Mesenchymal stem cell (in vitro differentiated cells and primary cell): ENCODE measurements at regions not wholly inside any gene's neighbourhood (a gene's known extent, or its start where the extent isn't known, plus 50 kb on each side); places are given as distances from the start of the nearest gene placed in this dataset.

Experiments
- DNase-seq: peaks from one replicate; pipeline ENCODE4 v3.0.0-alpha.2; 2013
- H2AFZ ChIP-seq: one replicate; pipeline ENCODE4 v1.6.1; 2013; ENCODE audit warnings: low read depth, mild to moderate bottlenecking, control low read depth, inconsistent platforms, low read length, moderate library complexity
- H2AK5ac ChIP-seq: 2 replicates; pipeline ENCODE4 v1.6.1; 2013; ENCODE audit warnings: low read length, moderate library complexity, mild to moderate bottlenecking, inconsistent platforms; ENCODE audit not compliant: severe bottlenecking
- H2BK120ac ChIP-seq: one replicate; pipeline ENCODE4 v1.6.1; 2013; ENCODE audit warnings: low read depth, mild to moderate bottlenecking, inconsistent platforms, low read length, moderate library complexity
- H2BK12ac ChIP-seq, 2 experiments: one replicate each; pipeline ENCODE4 v1.6.1; 2013; ENCODE audit warnings: inconsistent platforms in 2 of 2, low read length in 2 of 2, mild to moderate bottlenecking in 2 of 2, moderate library complexity in 2 of 2, control low read depth in 1 of 2
- H2BK15ac ChIP-seq: one replicate; pipeline ENCODE4 v1.6.1; 2013; ENCODE audit warnings: mild to moderate bottlenecking, low read depth, inconsistent platforms; ENCODE audit not compliant: poor library complexity, severe bottlenecking
- H2BK5ac ChIP-seq: 2 replicates; pipeline ENCODE4 v1.6.1; 2013; ENCODE audit warnings: low read depth, mild to moderate bottlenecking, low read length, control low read depth, inconsistent platforms; ENCODE audit not compliant: poor library complexity, severe bottlenecking
- H3K14ac ChIP-seq, 2 experiments: one replicate each; pipeline ENCODE4 v1.6.1; 2013; ENCODE audit warnings: inconsistent platforms in 2 of 2, low read length in 2 of 2, control low read depth in 1 of 2, mild to moderate bottlenecking in 1 of 2, moderate library complexity in 1 of 2
- H3K18ac ChIP-seq, 2 experiments: one replicate each; pipeline ENCODE4 v1.6.1; 2013; ENCODE audit warnings: inconsistent platforms in 2 of 2, low read length in 2 of 2, control low read depth in 1 of 2, low read depth in 1 of 2, mild to moderate bottlenecking in 1 of 2
- H3K23ac ChIP-seq, 2 experiments: one replicate each; pipeline ENCODE4 v1.6.1; 2013; ENCODE audit warnings: inconsistent platforms in 2 of 2, low read length in 2 of 2, mild to moderate bottlenecking in 2 of 2, moderate library complexity in 2 of 2, control low read depth in 1 of 2
- H3K27ac ChIP-seq: 2 replicates; pipeline ENCODE4 v1.5.1; 2013; ENCODE audit warnings: mild to moderate bottlenecking, moderate library complexity, low read length, control low read depth, inconsistent platforms; ENCODE audit not compliant: poor library complexity, severe bottlenecking
- H3K27me3 ChIP-seq, 2 experiments: 2 replicates each; pipeline versions ENCODE4 v1.6.1 to v1.7.0; 2013; ENCODE audit warnings: low read length in 2 of 2, mild to moderate bottlenecking in 2 of 2, moderate library complexity in 2 of 2, control low read depth in 1 of 2, inconsistent platforms in 1 of 2; ENCODE audit not compliant: control insufficient read depth in 1 of 2, insufficient read depth in 1 of 2
- H3K36me3 ChIP-seq, 2 experiments: 2 replicates each; pipeline versions ENCODE4 v1.6.1 to v1.7.0; 2013; ENCODE audit warnings: low read length in 2 of 2, control low read depth in 1 of 2, inconsistent platforms in 1 of 2, low read depth in 1 of 2, mild to moderate bottlenecking in 1 of 2; ENCODE audit not compliant: insufficient read depth in 2 of 2, control insufficient read depth in 1 of 2
- H3K4ac ChIP-seq, 2 experiments: one replicate each; pipeline ENCODE4 v1.6.1; 2013; ENCODE audit warnings: inconsistent platforms in 2 of 2, low read length in 2 of 2, mild to moderate bottlenecking in 2 of 2, moderate library complexity in 2 of 2, control low read depth in 1 of 2, low read depth in 1 of 2
- H3K4me1 ChIP-seq: 2 replicates; pipeline ENCODE4 v1.6.1; 2013; ENCODE audit warnings: low read depth, low read length, control low read depth; ENCODE audit not compliant: control insufficient read depth, insufficient read depth
- H3K4me2 ChIP-seq: 2 replicates; pipeline ENCODE4 v1.6.1; 2013; ENCODE audit warnings: low read length, mild to moderate bottlenecking, inconsistent platforms; ENCODE audit not compliant: poor library complexity, severe bottlenecking
- H3K4me3 ChIP-seq, 2 experiments: 2 replicates each; pipeline versions ENCODE4 v1.5.1 to v1.7.0; 2013; ENCODE audit warnings: low read length in 2 of 2, mild to moderate bottlenecking in 2 of 2, control low read depth in 1 of 2, low read depth in 1 of 2; ENCODE audit not compliant: insufficient read depth in 1 of 2
- H3K79me1 ChIP-seq: replicated peaks from 2 replicates; pipeline ENCODE4 v1.6.1; 2013; ENCODE audit warnings: mild to moderate bottlenecking, control low read depth, low read length, inconsistent platforms; ENCODE audit not compliant: poor library complexity, severe bottlenecking
- H3K9ac ChIP-seq: 2 replicates; pipeline ENCODE4 v1.7.0; 2013; ENCODE audit warnings: mild to moderate bottlenecking, low read length, moderate library complexity
- H3K9me3 ChIP-seq: 2 replicates; pipeline ENCODE4 v1.7.0; 2013; ENCODE audit warnings: mild to moderate bottlenecking, low read length; ENCODE audit not compliant: control insufficient read depth
- H4K8ac ChIP-seq: one replicate; pipeline ENCODE4 v1.6.1; 2013; ENCODE audit warnings: inconsistent platforms, mild to moderate bottlenecking, low read length, moderate library complexity
- H4K91ac ChIP-seq: one replicate; pipeline ENCODE4 v1.6.1; 2013; ENCODE audit warnings: mild to moderate bottlenecking, low read length, inconsistent platforms
- WGBS: methylation state at CpG from one replicate; pipeline ENCODE4 v1.1.7; 2013; ENCODE audit warnings: mixed read lengths; 5-methylcytosine and 5-hydroxymethylcytosine counted together

- Histone ChIP-seq H3K14ac (no peak overlapping the region), H3K79me1 (no peaks in the 10 kb centered on the region), H3K18ac (no peak overlapping the region), H3K4me1 (peaks cover 1% of the 10 kb centered on the region), H3K9me3 (no peaks in the 10 kb centered on the region), H3K4me3 (no peak overlapping the region), H2AK5ac (no peak overlapping the region), H4K91ac (peak overlapping the region; percentile 31), H3K4ac (no peak overlapping the region), H3K23ac (no peak overlapping the region), H2BK12ac (no peak overlapping the region), H3K9ac (no peak overlapping the region), H3K27ac (no peak overlapping the region), H2BK5ac (no peak overlapping the region), H4K8ac (no peak overlapping the region), H2AFZ (no peak overlapping the region), H2BK15ac (no peak overlapping the region), H3K36me3 (no peaks in the 10 kb centered on the region), H3K27me3 (peaks cover 0 to 5% of the 10 kb centered on the region in 2 experiments), H3K4me2 (no peak overlapping the region), H2BK120ac (no peak overlapping the region)
- no peak for DNase-seq
- WGBS: 87% methylated on average over 13 of the region's 13 CpGs
Observed at GRCh38 chr18:75679331-75679730, 251.8 kb upstream of the SMIM21 start.

- Histone ChIP-seq H3K79me1 (no peaks in the 10 kb centered on the region), H2BK15ac (no peak overlapping the region), H3K36me3 (no peaks in the 10 kb centered on the region), H2BK120ac (no peak overlapping the region), H2BK12ac (no peak overlapping the region), H3K27me3 (peaks cover 0 to 5% of the 10 kb centered on the region in 2 experiments), H3K9me3 (no peaks in the 10 kb centered on the region), H4K91ac (no peak overlapping the region), H2AFZ (no peak overlapping the region), H3K27ac (no peak overlapping the region), H3K9ac (no peak overlapping the region), H2BK5ac (no peak overlapping the region), H2AK5ac (no peak overlapping the region), H3K4me2 (no peak overlapping the region), H4K8ac (no peak overlapping the region), H3K4me1 (peaks cover 1% of the 10 kb centered on the region), H3K4ac (no peak overlapping the region), H3K4me3 (no peak overlapping the region), H3K18ac (no peak overlapping the region), H3K23ac (no peak overlapping the region), H3K14ac (no peak overlapping the region)
- no peak for DNase-seq
- WGBS: 72% methylated on average over 6 of the region's 7 CpGs
Observed at GRCh38 chr18:75678627-75679026, 251.1 kb upstream of the SMIM21 start.

GRCh38 chr18:75677696-75678455 lies 250.4 kb upstream of the SMIM21 start:
- Histone ChIP-seq H2BK5ac (no peak overlapping the region), H4K91ac (no peak overlapping the region), H2BK12ac (no peak overlapping the region), H2AFZ (no peak overlapping the region), H3K23ac (no peak overlapping the region), H3K9ac (no peak overlapping the region), H3K27me3 (peaks cover 0 to 5% of the 10 kb centered on the region in 2 experiments), H2BK120ac (no peak overlapping the region), H2BK15ac (no peak overlapping the region), H3K27ac (no peak overlapping the region), H3K36me3 (no peaks in the 10 kb centered on the region), H3K79me1 (no peaks in the 10 kb centered on the region), H3K4ac (no peak overlapping the region), H3K9me3 (no peaks in the 10 kb centered on the region), H3K14ac (no peak overlapping the region), H3K4me3 (no peak overlapping the region), H3K4me1 (peaks cover 1% of the 10 kb centered on the region), H3K4me2 (no peak overlapping the region), H4K8ac (no peak overlapping the region), H2AK5ac (no peak overlapping the region), H3K18ac (no peak overlapping the region)
- whole genome bisulfite sequencing: 95% methylated on average over 2 of the region's 2 CpGs
- no peak for DNase-seq

GRCh38 chr18:75660932-75661331 lies 233.4 kb upstream of the SMIM21 start:
- H3K9me3 ChIP-seq: peaks cover 17% of the 10 kb centered on the region
- no peaks in the 10 kb centered on the region for H3K4me1 ChIP-seq
- no peak overlapping the region for H3K4me3 ChIP-seq
- H3K4ac ChIP-seq: no peak overlapping the region
- no peak overlapping the region for H2BK5ac ChIP-seq
- H2BK120ac ChIP-seq: no peak overlapping the region
- no peak overlapping the region for H2BK15ac ChIP-seq
- H3K36me3 ChIP-seq: no peaks in the 10 kb centered on the region
- no peak overlapping the region for H2AFZ ChIP-seq
- no peak for DNase-seq
- no peak overlapping the region for H4K91ac ChIP-seq
- no peak overlapping the region for H3K23ac ChIP-seq
- H2AK5ac ChIP-seq: no peak overlapping the region
- no peak overlapping the region for H3K14ac ChIP-seq
- no CpG with 5 or more reads among the region's 1 CpG for WGBS
- H4K8ac ChIP-seq: no peak overlapping the region
- no peak overlapping the region for H3K27ac ChIP-seq
- no peak overlapping the region for H2BK12ac ChIP-seq
- no peak overlapping the region for H3K4me2 ChIP-seq
- no peaks in the 10 kb centered on the region for H3K79me1 ChIP-seq
- no peak overlapping the region for H3K18ac ChIP-seq
- H3K27me3 ChIP-seq: no peaks in the 10 kb centered on the region
- H3K9ac ChIP-seq: no peak overlapping the region
